K562 (cell line): ENCODE measurements at regions not wholly inside any gene's neighbourhood (a gene's known extent, or its start where the extent isn't known, plus 50 kb on each side); places are given as distances from the start of the nearest gene placed in this dataset.

Source experiments
- MYNN ChIP-seq, 2 experiments: sonication (generic); formaldehyde crosslinking in 1 of 2; IDR thresholded peaks; 2 replicates each; pipeline versions ENCODE4 v1.5.0 to v1.6.1; 2016 to 2020; ENCODE audit warnings: antibody characterized with exemption in 1 of 2, missing genetic modification reagents in 1 of 2
- NFRKB ChIP-seq: fragments of 450-650 bp; IDR thresholded peaks from 2 replicates; pipeline ENCODE4 v1.6.1; 2016; ENCODE audit warnings: low read depth
- STAT5A ChIP-seq: IDR thresholded peaks from 2 replicates; pipeline ENCODE4 v1.6.1; 2012; ENCODE audit warnings: low read length, inconsistent platforms, borderline replicate concordance
- ZNF444 ChIP-seq: fragments of 250-450 bp; sonication (Bioruptor Pico); IDR thresholded peaks from 2 replicates; pipeline ENCODE4 v1.4.0; 2020; ENCODE audit warnings: mild to moderate bottlenecking, moderate library complexity

GRCh38 chr2:158912112-158912511 lies 56.3 kb upstream of the TANC1 start:
- TF ChIP-seq STAT5A (no peak), MYNN (IDR thresholded peaks at IDR 0.05) (no peak), MYNN (CRISPR knock-in tag; IDR thresholded peaks at IDR 0.05) (no peak), ZNF444 (no peak), NFRKB (no peak)
